ENCODE measurements at regions not wholly inside any gene's neighbourhood (a gene's known extent, or its start where the extent isn't known, plus 50 kb on each side); places are given as distances from the start of the nearest gene placed in this dataset.

DNA sequence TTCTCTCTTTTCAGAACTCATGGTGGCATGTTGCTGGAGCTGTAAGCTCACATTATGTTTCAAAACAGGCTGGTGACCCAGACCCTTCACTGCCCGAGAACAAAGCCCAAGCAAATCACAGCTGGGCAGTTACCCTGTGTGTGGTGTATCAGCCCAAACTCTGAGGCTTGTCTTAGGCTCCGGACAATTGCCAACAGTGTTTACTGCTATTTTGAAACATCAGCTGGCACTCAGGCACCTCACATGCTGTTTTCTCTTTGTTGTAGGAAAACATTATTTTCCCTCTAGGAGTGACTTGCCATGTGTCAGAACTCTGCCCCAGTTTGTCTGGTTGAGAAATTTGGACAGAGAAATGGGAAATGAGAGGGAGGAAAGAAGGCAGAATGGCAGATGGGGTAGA, 237.6 kb upstream of the APCDD1 start:
- intact Hi-C loops (cut with DNase I; ENCODE audit: low total_unique reads) (no loop called here), in situ Hi-C loops (cut with MboI; ENCODE audit: low pct_ligation_motif_present in 1 of 4, low pct_unique_long_range_greater_than_20kb in 1 of 4, low sequenced_read_pairs in 3 of 4) (no loop called here)

GRCh38 chr18:10217211-10217610, 237.2 kb upstream of the APCDD1 start:
- Histone ChIP-seq H3K36me3 (no peaks in the 10 kb centered on the region), H3K4me1 (no peaks in the 10 kb centered on the region), H3K27me3 (no peaks in the 10 kb centered on the region), H3K9me3 (no peaks in the 10 kb centered on the region), H3K27ac (no peak overlapping the region), H3K4me3 (no peak overlapping the region)
- 90% methylated on average over 2 of the region's 2 CpGs for WGBS, 2 donors (ENCODE audit: low coverage in 1 of 2)
- TF ChIP-seq POLR2AphosphoS5 (IDR thresholded peaks at IDR 0.05) (no peak), POLR2A (IDR thresholded peaks at IDR 0.05) (no peak), EP300 (IDR thresholded peaks at IDR 0.05; ENCODE audit: low read depth) (no peak)
- in situ Hi-C loops (cut with MboI; ENCODE audit: low pct_ligation_motif_present in 1 of 4, low pct_unique_long_range_greater_than_20kb in 1 of 4, low sequenced_read_pairs in 3 of 4) = no loop called here
- intact Hi-C loops (cut with DNase I; ENCODE audit: low total_unique reads) = no loop called here
- DNase-seq = no peak

More for the DNA sequence above, 237.6 kb upstream of the APCDD1 start:
- no peak overlapping the region for H3K27ac ChIP-seq
- no peak overlapping the region for H3K4me3 ChIP-seq
- no peaks in the 10 kb centered on the region for H3K9me3 ChIP-seq
- no peak for DNase-seq
- 97% methylated on average over 2 of the region's 2 CpGs; no CpG with 5 or more reads in 1 of the 2 donors for whole genome bisulfite sequencing, 2 donors (ENCODE audit: low coverage in 1 of 2)
- no peaks in the 10 kb centered on the region for H3K27me3 ChIP-seq
- TF ChIP-seq EP300 (IDR thresholded peaks at IDR 0.05; ENCODE audit: low read depth) (no peak), CTCF (IDR thresholded peaks at IDR 0.05) (no peak), POLR2AphosphoS5 (IDR thresholded peaks at IDR 0.05) (no peak), POLR2A (IDR thresholded peaks at IDR 0.05) (no peak)
- no peaks in the 10 kb centered on the region for H3K36me3 ChIP-seq
- no peaks in the 10 kb centered on the region for H3K4me1 ChIP-seq

- TF ChIP-seq POLR2A (IDR thresholded peaks at IDR 0.05) (no peak), POLR2AphosphoS5 (IDR thresholded peaks at IDR 0.05) (no peak), EP300 (IDR thresholded peaks at IDR 0.05; ENCODE audit: low read depth) (no peak), CTCF (IDR thresholded peaks at IDR 0.05) (no peak)
- 95 to 100% methylated on average over 3 to 6 of the region's 6 CpGs for WGBS, 2 donors (ENCODE audit: low coverage in 1 of 2)
- Histone ChIP-seq H3K27ac (no peak overlapping the region), H3K9me3 (peaks cover 0 to 4% of the 10 kb centered on the region in 2 donors), H3K36me3 (no peaks in the 10 kb centered on the region), H3K27me3 (no peaks in the 10 kb centered on the region), H3K4me1 (no peaks in the 10 kb centered on the region), H3K4me3 (no peak overlapping the region)
- no peak for DNase-seq
- intact Hi-C loops (cut with DNase I; ENCODE audit: low total_unique reads) (no loop called here), in situ Hi-C loops (cut with MboI; ENCODE audit: low pct_ligation_motif_present in 1 of 4, low pct_unique_long_range_greater_than_20kb in 1 of 4, low sequenced_read_pairs in 3 of 4) (no loop called here)
Observed at GRCh38 chr18:10225300-10225699, 229.1 kb upstream of the APCDD1 start.

- Histone ChIP-seq H3K4me3 (no peak overlapping the region), H3K9me3 (peaks cover 0 to 4% of the 10 kb centered on the region in 2 donors), H3K36me3 (no peaks in the 10 kb centered on the region), H3K27me3 (no peaks in the 10 kb centered on the region), H3K27ac (no peak overlapping the region), H3K4me1 (no peaks in the 10 kb centered on the region)
- TF ChIP-seq POLR2A (IDR thresholded peaks at IDR 0.05) (no peak), EP300 (IDR thresholded peaks at IDR 0.05; ENCODE audit: low read depth) (no peak), CTCF (IDR thresholded peaks at IDR 0.05) (no peak), POLR2AphosphoS5 (IDR thresholded peaks at IDR 0.05) (no peak)
- in situ Hi-C loops (cut with MboI; ENCODE audit: low pct_ligation_motif_present in 1 of 4, low pct_unique_long_range_greater_than_20kb in 1 of 4, low sequenced_read_pairs in 3 of 4) (no loop called here), intact Hi-C loops (cut with DNase I; ENCODE audit: low total_unique reads) (no loop called here)
- DNase-seq = no peak
- WGBS, 2 donors (ENCODE audit: low coverage in 1 of 2) = 79 to 92% methylated on average over 2 of the region's 2 CpGs
Observed at GRCh38 chr18:10226971-10227370, 227.5 kb upstream of the APCDD1 start.

GRCh38 chr18:10228326-10228725, 226.1 kb upstream of the APCDD1 start:
- in situ Hi-C loops (cut with MboI; ENCODE audit: low pct_ligation_motif_present in 1 of 4, low pct_unique_long_range_greater_than_20kb in 1 of 4, low sequenced_read_pairs in 3 of 4) (no loop called here), intact Hi-C loops (cut with DNase I; ENCODE audit: low total_unique reads) (no loop called here)
- Histone ChIP-seq H3K4me1 (no peaks in the 10 kb centered on the region), H3K27me3 (no peaks in the 10 kb centered on the region), H3K4me3 (no peak overlapping the region), H3K27ac (no peak overlapping the region), H3K36me3 (no peaks in the 10 kb centered on the region), H3K9me3 (peaks cover 0 to 4% of the 10 kb centered on the region in 2 donors)
- TF ChIP-seq CTCF (IDR thresholded peaks at IDR 0.05) (no peak), POLR2A (IDR thresholded peaks at IDR 0.05) (no peak), EP300 (IDR thresholded peaks at IDR 0.05; ENCODE audit: low read depth) (no peak), POLR2AphosphoS5 (IDR thresholded peaks at IDR 0.05) (no peak)
- no peak for DNase-seq
